ES-I3 (cell line): ENCODE measurements at regions not wholly inside any gene's neighbourhood (a gene's known extent, or its start where the extent isn't known, plus 50 kb on each side); places are given as distances from the start of the nearest gene placed in this dataset.

Experiments
- H3K36me3 ChIP-seq: 2 replicates; pipeline ENCODE4 v1.6.1; 2013; ENCODE audit warnings: mild to moderate bottlenecking, low read length, control low read depth, moderate library complexity; ENCODE audit not compliant: insufficient read depth
- H3K4me1 ChIP-seq: 2 replicates; pipeline ENCODE4 v1.6.1; 2013; ENCODE audit warnings: mild to moderate bottlenecking, control low read depth, low read length; ENCODE audit not compliant: insufficient read depth
- H3K9ac ChIP-seq: 2 replicates; pipeline ENCODE4 v1.6.1; 2013; ENCODE audit warnings: low read depth, mild to moderate bottlenecking, low read length, moderate library complexity
- H3K9me3 ChIP-seq: 2 replicates; pipeline ENCODE4 v1.6.1; 2013; ENCODE audit warnings: mild to moderate bottlenecking, low read length, moderate library complexity; ENCODE audit not compliant: control insufficient read depth, insufficient read depth

DNA sequence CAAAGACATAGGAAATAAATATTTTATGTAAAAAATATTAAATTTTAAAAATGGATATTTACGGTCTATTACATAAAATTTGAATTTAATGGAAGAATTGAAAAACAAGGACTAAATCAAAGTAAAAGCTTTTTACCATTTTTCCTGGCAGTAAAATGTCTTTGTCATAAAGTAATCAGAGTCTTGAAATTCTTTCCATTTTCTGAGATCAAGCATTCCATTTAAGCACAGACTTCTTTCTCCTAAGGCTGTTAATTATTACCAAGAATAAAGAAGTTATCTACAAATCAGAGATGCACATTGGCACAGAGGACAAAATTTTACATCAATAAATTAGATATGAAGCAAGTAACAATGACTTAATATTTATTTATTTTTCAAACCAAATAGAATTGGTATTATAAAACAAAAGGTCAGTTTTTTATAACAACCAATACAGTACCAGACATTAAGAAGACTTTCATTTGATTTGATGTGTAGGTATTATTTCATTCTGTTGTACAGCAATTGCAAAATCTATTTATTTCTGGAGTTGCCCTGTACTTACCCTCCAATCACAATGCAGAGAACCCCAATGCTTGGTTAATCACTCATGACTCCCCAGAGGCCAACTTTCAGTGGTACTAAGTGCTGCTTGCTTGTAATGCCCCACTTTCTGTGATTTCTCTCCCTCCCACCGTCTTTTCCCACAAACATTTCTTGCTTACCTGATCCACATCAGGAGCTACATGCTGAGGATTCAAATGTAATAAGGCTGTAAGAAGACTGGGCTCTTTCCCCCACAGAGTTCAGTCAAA lies 254.6 kb downstream of the GASK1B start:
- H3K9ac ChIP-seq, result no peak overlapping the region
- H3K4me1 ChIP-seq, result no peaks in the 10 kb centered on the region
- no peaks in the 10 kb centered on the region for H3K36me3 ChIP-seq
- H3K9me3 ChIP-seq, result no peaks in the 10 kb centered on the region

DNA sequence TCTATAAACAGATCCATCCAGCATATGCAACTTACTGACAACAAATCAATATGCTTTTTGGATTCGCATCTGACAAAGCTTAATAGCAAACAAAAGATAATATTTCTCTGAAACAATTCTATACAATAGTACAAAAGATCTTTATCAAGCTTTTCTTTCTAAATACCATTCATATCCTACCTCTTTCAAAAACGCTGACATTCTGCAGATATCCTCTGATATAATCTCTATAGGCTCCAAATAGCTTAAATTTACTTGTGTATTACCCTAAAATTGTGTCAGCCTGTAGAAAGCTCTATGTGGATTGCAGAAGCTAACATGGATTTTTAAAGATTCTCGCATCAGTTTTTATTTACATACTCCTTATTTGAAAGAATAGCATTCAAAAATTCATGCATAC lies 260.6 kb downstream of the GASK1B start:
- Histone ChIP-seq H3K4me1 (no peaks in the 10 kb centered on the region), H3K9me3 (no peaks in the 10 kb centered on the region), H3K36me3 (no peaks in the 10 kb centered on the region), H3K9ac (no peak overlapping the region)

DNA sequence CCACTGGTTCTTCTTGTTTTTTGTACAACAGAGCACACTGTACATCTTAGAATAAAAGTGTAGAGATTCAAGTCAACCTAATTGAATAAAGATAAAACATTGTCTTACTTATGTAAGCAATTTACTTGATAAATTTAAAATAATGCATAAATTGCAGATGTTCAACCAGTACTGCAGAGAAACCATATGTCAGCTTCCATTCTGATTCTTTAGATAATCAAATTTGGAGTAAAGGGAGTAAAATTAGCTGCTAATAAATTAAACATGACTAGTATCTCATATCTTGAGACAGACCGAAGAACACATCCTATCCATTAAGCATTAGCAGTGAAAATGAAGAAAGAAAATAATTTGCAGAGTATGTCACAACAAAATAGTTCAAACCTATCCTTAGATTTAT lies 261.2 kb downstream of the GASK1B start:
- Histone ChIP-seq H3K9ac (no peak overlapping the region), H3K4me1 (no peaks in the 10 kb centered on the region)

DNA sequence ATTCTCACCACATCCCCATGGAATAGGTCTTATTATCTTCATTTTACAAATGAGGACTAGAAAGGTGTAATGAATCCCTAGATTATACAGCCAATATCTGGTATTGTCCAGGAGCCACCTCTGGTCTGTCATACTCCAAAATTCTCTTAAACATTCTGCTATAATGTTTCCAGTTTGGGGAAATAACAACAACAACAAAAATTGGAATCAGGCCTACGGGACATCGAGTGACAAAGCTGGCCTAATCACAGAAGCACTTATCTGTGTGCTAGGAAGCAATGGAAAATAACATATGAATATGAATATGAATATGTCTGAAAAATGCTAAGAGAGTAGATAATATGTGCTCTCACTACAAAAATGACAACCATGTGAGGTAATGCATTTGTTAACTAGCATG lies 264.1 kb downstream of the GASK1B start:
- Histone ChIP-seq H3K9me3 (no peaks in the 10 kb centered on the region), H3K9ac (no peak overlapping the region), H3K4me1 (no peaks in the 10 kb centered on the region), H3K36me3 (no peaks in the 10 kb centered on the region)

More for the DNA sequence above, 261.2 kb downstream of the GASK1B start:
- H3K36me3 ChIP-seq, result no peaks in the 10 kb centered on the region
- no peaks in the 10 kb centered on the region for H3K9me3 ChIP-seq

DNA sequence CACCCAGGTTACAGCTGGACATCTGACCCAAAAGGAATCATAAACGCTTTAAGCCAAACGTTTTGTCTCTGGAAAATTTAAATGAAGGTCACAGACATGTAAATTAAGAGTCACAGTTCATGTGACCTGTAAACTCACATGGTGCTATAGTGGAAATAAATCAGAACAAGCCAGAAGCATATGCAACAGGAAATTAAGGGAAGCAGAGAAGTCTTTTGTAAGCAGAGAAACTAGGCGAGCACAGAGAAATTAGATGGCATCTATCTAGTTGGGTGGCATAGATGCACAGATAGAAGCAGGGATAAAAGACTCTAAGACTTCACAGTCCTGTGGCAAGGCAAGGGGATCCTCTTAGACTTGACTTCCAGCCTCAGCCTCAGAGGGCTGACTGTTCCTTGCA lies 264.8 kb downstream of the GASK1B start:
- Histone ChIP-seq H3K9ac (no peak overlapping the region), H3K4me1 (no peaks in the 10 kb centered on the region), H3K9me3 (no peaks in the 10 kb centered on the region), H3K36me3 (no peaks in the 10 kb centered on the region)

DNA sequence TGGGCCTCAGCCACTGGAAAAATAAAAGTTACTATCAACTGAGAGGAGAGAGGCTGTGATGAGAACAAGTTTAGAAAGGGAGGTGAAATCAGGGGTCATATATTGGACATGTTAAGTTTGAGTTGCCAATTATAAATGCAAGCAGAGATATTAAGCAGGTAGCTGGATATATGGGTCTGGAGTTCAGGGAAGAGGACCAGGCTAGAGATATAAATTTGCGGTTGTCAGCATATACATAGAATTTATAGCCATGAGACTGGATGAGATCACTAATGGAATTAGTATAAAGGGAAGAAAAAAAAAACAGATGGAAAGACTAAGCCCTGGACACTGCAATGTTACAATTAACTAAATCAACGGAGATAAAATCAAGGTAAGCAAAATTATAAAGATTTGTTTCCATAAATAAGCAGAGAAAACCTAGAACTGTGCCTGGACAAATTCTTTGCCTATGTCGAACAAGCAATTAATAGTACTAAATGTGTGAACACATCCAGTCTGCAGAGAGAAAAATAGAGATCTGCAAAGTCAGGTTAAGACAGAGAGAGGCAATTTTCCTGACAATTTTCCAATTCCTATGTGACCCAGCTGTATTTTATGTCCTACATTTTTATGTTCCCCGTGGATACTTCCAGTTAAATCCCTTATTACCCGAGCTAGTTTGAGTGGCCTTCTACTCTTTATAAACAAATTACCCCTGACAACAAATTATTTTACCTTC lies 265.4 kb downstream of the GASK1B start:
- Histone ChIP-seq H3K36me3 (no peaks in the 10 kb centered on the region), H3K9me3 (no peaks in the 10 kb centered on the region), H3K4me1 (no peaks in the 10 kb centered on the region), H3K9ac (no peak overlapping the region)

DNA sequence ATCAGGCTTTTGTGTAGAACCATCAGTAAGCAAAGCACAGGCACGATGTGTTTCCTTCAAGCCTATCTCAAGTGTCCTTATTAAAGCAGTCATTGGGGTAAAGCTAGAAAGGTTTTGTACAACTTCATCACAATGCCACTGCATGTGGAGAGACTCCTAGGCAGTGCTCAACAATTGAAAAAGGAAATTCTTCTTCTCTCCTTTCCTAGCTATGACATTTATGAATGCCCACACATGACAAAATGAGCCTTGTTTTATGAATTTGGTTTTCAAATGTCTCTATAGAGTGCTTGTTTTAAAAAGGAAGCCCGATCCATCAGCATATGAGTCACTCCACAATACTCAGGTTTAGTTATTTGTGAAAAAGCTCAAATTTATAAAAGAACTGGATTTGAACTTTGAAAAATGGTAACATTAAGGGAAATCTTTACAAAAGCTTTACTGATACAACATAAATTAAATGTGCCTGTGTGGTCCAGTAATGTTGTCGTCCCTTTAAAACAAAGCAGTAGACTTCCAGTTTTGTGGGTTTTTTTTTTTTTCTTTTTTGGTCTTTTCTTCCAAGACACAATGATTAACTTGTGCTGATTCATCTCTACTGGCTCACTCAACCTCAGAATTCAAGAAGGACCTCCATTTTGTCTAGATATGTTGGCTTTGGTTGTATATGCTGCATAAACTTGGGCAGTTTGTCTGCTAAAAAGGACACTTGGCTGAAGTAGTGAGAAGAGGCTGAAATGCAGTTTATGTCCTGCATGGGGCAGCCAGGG lies 273.8 kb downstream of the GASK1B start:
- Histone ChIP-seq H3K36me3 (no peaks in the 10 kb centered on the region), H3K4me1 (peaks cover 10% of the 10 kb centered on the region; the same call in 1 of the 2 replicates), H3K9me3 (no peaks in the 10 kb centered on the region), H3K9ac (no peak overlapping the region)

DNA sequence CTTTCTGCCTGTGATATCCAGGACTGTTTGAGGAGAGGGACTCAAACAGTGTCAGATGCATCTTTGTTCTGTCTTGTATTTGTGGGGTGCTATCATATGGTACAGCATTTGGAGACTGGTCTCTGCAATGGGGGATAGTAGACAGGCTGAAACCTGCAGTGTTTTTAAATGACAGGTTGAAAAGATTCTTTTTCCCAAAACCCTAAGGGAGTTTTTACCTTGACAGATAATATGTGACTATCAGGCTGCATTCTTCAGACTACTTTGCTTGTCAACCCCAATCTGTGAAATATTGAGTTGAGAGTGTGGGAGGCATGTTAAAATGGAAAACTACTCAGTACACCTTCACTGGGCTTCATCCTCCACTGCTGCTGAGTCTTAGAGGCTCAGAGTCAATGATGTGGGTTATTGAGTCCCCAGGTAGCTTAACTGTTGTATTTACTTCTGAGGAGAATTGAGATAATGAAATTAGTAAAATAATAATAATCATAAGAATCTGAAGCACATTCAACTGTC lies 274.9 kb downstream of the GASK1B start:
- no peak overlapping the region for H3K9ac ChIP-seq
- H3K4me1 ChIP-seq, result peaks cover 10% of the 10 kb centered on the region; the same call in 1 of the 2 replicates
- no peaks in the 10 kb centered on the region for H3K9me3 ChIP-seq
- H3K36me3 ChIP-seq, result no peaks in the 10 kb centered on the region

DNA sequence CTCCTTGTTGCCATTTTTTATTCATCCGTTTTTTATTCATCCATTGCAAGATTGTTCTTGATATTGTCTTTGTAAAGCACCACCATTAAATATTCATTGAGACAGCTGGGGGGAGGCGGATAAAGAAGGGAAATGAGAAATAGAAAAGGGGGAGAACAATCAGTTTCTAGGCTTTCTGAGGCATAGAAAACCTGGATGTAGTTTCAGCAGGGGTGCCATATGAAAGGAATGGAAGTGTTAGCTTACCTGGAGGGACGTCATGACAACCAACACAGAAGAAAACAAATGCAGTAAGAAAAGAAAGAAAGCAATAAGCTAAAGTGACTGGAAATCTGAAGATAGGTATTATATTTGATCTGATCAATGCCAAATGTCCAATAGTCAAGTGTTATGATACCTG lies 276.1 kb downstream of the GASK1B start:
- no peaks in the 10 kb centered on the region for H3K36me3 ChIP-seq

DNA sequence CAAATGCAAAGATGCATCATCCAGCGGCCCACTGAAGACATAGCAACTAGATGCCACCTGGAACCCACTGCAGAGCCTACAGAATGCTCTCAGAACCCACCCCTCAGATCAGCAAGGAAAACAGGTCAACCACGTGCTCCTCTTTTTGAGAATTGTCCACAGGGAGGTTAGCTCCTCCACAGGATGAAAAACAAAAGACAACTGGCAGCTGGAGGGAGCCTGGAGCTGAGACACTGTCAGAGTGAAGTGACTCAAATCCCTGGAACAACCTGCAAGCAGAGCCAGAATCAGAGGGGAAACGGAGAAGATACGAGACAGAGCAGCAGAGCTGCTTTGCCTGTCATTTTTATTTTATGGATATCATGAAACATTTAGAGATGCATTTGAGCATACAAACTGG lies 277.6 kb downstream of the GASK1B start:
- Histone ChIP-seq H3K9ac (no peak overlapping the region), H3K36me3 (no peaks in the 10 kb centered on the region), H3K4me1 (peaks cover 10% of the 10 kb centered on the region; the same call in 1 of the 2 replicates), H3K9me3 (no peaks in the 10 kb centered on the region)

More for the DNA sequence above, 276.1 kb downstream of the GASK1B start:
- H3K9me3 ChIP-seq, result no peaks in the 10 kb centered on the region
- H3K9ac ChIP-seq, result no peak overlapping the region
- H3K4me1 ChIP-seq, result peaks cover 10% of the 10 kb centered on the region; the same call in 1 of the 2 replicates

DNA sequence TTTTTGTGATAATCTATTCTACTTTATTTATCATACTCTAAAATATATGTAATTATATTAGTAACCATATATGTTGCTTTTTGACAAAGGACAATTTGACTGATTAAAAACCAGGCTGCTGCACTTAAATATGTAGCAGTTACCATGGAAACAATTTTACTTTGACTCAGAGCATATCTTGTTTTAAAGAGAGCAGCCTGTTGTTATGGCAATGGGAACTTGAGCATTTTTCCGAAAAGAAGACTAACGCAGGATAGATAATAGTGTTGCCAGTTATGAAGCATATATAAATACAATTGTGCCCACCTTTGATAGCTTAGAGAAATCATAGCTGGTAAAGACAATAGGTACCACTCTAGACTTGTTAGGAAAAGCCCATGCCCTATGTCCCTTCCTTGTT lies 283.0 kb downstream of the GASK1B start:
- H3K9me3 ChIP-seq, result no peaks in the 10 kb centered on the region
- no peak overlapping the region for H3K9ac ChIP-seq
- H3K4me1 ChIP-seq, result no peaks in the 10 kb centered on the region
- no peaks in the 10 kb centered on the region for H3K36me3 ChIP-seq

DNA sequence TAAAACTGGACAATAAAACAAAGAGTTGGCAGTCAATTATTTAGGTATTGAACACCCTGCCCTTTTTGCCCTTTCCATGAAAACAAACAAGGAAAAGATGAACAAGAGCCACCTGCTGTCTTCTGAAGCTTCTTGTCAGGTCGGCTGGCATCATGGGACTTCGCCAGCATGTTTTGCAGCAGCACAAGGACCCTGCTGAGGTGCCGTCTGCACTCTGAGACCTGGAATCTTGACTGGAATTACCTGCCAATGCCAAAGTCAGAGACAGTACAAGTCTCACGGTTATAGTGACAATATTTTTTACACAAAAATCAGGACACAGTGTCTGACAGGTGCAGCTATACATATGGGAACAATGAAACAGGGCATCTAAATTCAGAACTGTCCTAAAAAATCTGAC lies 284.5 kb downstream of the GASK1B start:
- H3K36me3 ChIP-seq, result no peaks in the 10 kb centered on the region
- no peak overlapping the region for H3K9ac ChIP-seq
- H3K9me3 ChIP-seq, result no peaks in the 10 kb centered on the region
- H3K4me1 ChIP-seq, result no peaks in the 10 kb centered on the region

DNA sequence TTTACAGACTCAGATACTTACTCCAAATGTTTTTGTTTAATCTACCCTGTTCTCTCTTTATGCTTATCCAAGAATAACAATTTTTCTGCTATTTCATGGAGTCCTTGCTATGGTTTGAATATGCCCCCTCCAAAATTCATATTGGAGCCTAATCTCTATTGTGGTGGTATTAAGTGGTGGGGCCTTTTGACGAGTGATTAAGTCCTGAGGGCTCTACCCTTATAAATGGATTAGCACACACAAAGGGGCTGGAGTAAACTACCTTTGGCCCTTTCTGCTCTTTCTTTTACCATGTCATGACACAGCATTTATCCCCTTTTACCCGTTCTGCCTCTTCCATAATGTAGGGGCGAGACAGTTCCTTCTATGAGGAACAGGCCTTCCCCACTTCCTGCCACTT lies 285.5 kb downstream of the GASK1B start:
- H3K36me3 ChIP-seq, result no peaks in the 10 kb centered on the region
- H3K9ac ChIP-seq, result no peak overlapping the region
- no peaks in the 10 kb centered on the region for H3K4me1 ChIP-seq
- H3K9me3 ChIP-seq, result no peaks in the 10 kb centered on the region

DNA sequence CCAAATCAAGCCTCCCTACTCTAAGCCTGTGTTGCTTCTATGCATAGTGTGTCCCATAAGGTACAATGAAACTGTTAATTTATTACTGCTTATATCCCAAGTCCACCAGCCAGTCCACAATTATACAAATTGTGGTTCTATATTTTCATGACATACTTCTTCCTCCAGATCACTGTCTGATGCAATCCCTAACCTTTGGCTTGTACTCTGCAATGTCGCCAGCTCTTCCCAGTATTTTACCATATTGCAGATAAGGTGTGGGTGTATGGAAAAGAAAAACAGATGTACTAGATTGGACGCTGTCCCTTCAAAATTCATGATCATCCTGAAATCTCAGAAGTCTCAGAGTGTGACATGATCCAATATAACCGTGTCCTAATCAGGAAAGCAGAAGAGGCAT lies 286.2 kb downstream of the GASK1B start:
- Histone ChIP-seq H3K36me3 (no peaks in the 10 kb centered on the region), H3K9me3 (no peaks in the 10 kb centered on the region), H3K4me1 (no peaks in the 10 kb centered on the region), H3K9ac (no peak overlapping the region)
